ENCODE measurements at regions not wholly inside any gene's neighbourhood (a gene's known extent, or its start where the extent isn't known, plus 50 kb on each side); places are given as distances from the start of the nearest gene placed in this dataset.

GRCh38 chr12:130086797-130087196, 75.5 kb upstream of the FZD10 start:
- peaks cover 0 to 6% (median 4%) of the 10 kb centered on the region in 4 experiments; a peak in 4 of 7 replicates for H3K27me3 ChIP-seq (replicated peaks in 1 of 4; ENCODE audit: control insufficient read depth in 3 of 4, extremely low read depth in 1 of 4, insufficient read depth in 3 of 4, low read length in 3 of 4)
- H3K23ac ChIP-seq (ENCODE audit: insufficient read length), result no peak overlapping the region
- H4K8ac ChIP-seq (ENCODE audit: extremely low read depth, insufficient read depth, low read length), result no peak overlapping the region
- H3K14ac ChIP-seq (ENCODE audit: insufficient read length), result no peak overlapping the region
- H3K4me1 ChIP-seq (replicated peaks in 1 of 4; ENCODE audit: control insufficient read depth in 3 of 4, insufficient read depth in 4 of 4, low read length in 3 of 4), result peaks cover 3 to 14% (median 4%) of the 10 kb centered on the region in 4 experiments; a peak in 6 of 7 replicates
- no peak overlapping the region for H3K56ac ChIP-seq (replicated peaks; ENCODE audit: insufficient read length, low read depth, low read length)
- no peak overlapping the region for H4K91ac ChIP-seq (replicated peaks; ENCODE audit: insufficient read length, low read length)
- H2BK15ac ChIP-seq (ENCODE audit: low read length), result no peak overlapping the region
- no peak overlapping the region for H3K18ac ChIP-seq (ENCODE audit: extremely low read depth, low read length)
- no peak overlapping the region for H2AFZ ChIP-seq (ENCODE audit: low read length)
- no peak overlapping the region for H3K4me3 ChIP-seq (ENCODE audit: extremely low read depth in 1 of 4, insufficient read depth in 2 of 4, low read depth in 3 of 4, low read length in 4 of 4)
- H3K9ac ChIP-seq (replicated peaks in 1 of 4; ENCODE audit: extremely low read depth in 1 of 4, low read depth in 3 of 4, low read length in 3 of 4), result no peak overlapping the region
- no peaks in the 10 kb centered on the region for H3K79me2 ChIP-seq (ENCODE audit: control insufficient read depth in 1 of 2, insufficient read depth in 2 of 2, low read length in 2 of 2)
- POLR2A ChIA-PET (ENCODE audit: partially characterized antibody), result interaction anchor here (0.7 kb wide), 1 partner anchor 37 kb away, joined by 3 read pairs; no protein-coding TSS in a partner anchor
- no peak overlapping the region for H3K4me2 ChIP-seq (ENCODE audit: insufficient read depth in 1 of 2, low read depth in 2 of 2, low read length in 2 of 2)
- H4K5ac ChIP-seq (ENCODE audit: insufficient read length, low read depth, low read length), result no peak overlapping the region
- CTCF ChIA-PET (ENCODE audit: partially characterized antibody), result interaction anchor here (0.6 to 3.1 kb wide), 14 partner anchors 9 to 250 kb away, joined by 3 to 13 read pairs (median 4); no protein-coding TSS in a partner anchor
- H2BK120ac ChIP-seq (replicated peaks; ENCODE audit: low read depth, low read length), result no peak overlapping the region
- no peak for DNase-seq (ENCODE audit: low read depth in 1 of 2, low spot score in 2 of 2)
- FAIRE-seq, result no peak
- H2AK5ac ChIP-seq (ENCODE audit: low read depth, low read length), result no peak overlapping the region
- no peaks in the 10 kb centered on the region for H3K36me3 ChIP-seq (ENCODE audit: control insufficient read depth in 2 of 4, insufficient read depth in 4 of 4, low read length in 3 of 4)
- peaks cover 0 to 3% of the 10 kb centered on the region in 2 experiments for H4K20me1 ChIP-seq (replicated peaks in 1 of 2; ENCODE audit: control insufficient read depth in 1 of 2, insufficient read depth in 2 of 2, low read length in 2 of 2)
- no peaks in the 10 kb centered on the region for H3K23me2 ChIP-seq (ENCODE audit: low read depth, low read length)
- H3K4ac ChIP-seq (replicated peaks; ENCODE audit: insufficient read length, low read depth, low read length), result no peak overlapping the region
- no peak overlapping the region for H3K27ac ChIP-seq (ENCODE audit: low read depth, low read length)
- H2BK5ac ChIP-seq (ENCODE audit: low read depth, low read length), result no peak overlapping the region
- H2BK20ac ChIP-seq (ENCODE audit: low read length), result no peak overlapping the region
- no peaks in the 10 kb centered on the region; a peak in 1 of 4 replicates for H3K9me3 ChIP-seq (ENCODE audit: insufficient read depth in 2 of 2, low read depth in 1 of 2, low read length in 1 of 2)
- WGBS, 2 experiments (ENCODE audit: extremely low coverage in 1 of 2, insufficient coverage in 1 of 2, insufficient read length in 1 of 2, insufficient replicate concordance in 2 of 2, low coverage in 1 of 2, low lambda C conversion rate in 2 of 2, missing lambda C conversion rate in 1 of 2), result 77% methylated on average over 8 of the region's 8 CpGs; no CpG with 5 or more reads in 1 of the 2 experiments
- H2BK12ac ChIP-seq (ENCODE audit: low read depth, low read length), result no peak overlapping the region
- H3K79me1 ChIP-seq (ENCODE audit: low read depth, low read length), result no peaks in the 10 kb centered on the region; the same call in 1 of the 2 replicates
- TF ChIP-seq GTF2F1 (IDR thresholded peaks at IDR 0.05; ENCODE audit: borderline replicate concordance, low read depth, low read length) (no peak), NRF1 (IDR thresholded peaks at IDR 0.05; ENCODE audit: low read depth, low read length) (no peak), TAF7 (optimal IDR thresholded peaks at IDR 0.05; ENCODE audit: borderline replicate concordance, low read depth, low read length) (no peak), POLR2A (IDR thresholded peaks at IDR 0.05; ENCODE audit: control extremely low read depth in 1 of 2, low read depth in 2 of 2, low read length in 2 of 2) (no peak), KDM4A (IDR thresholded peaks at IDR 0.05; ENCODE audit: low read depth, low read length, severe bottlenecking) (no peak), ATF3 (IDR thresholded peaks at IDR 0.05; ENCODE audit: insufficient read depth, low read depth, low read length) (no peak), SAP30 (IDR thresholded peaks at IDR 0.05; ENCODE audit: insufficient read depth, insufficient replicate concordance, low read length) (no peak), SP1 (IDR thresholded peaks at IDR 0.05; ENCODE audit: low read depth, low read length) (no peak), POLR2AphosphoS5 (IDR thresholded peaks at IDR 0.05; ENCODE audit: low read depth, low read length) (no peak), MAFK (IDR thresholded peaks at IDR 0.05; ENCODE audit: low read depth, low read length) (no peak), YY1 (IDR thresholded peaks at IDR 0.05; ENCODE audit: low read depth, low read length) (no peak)
- TF ChIP-seq, protein P1, sequence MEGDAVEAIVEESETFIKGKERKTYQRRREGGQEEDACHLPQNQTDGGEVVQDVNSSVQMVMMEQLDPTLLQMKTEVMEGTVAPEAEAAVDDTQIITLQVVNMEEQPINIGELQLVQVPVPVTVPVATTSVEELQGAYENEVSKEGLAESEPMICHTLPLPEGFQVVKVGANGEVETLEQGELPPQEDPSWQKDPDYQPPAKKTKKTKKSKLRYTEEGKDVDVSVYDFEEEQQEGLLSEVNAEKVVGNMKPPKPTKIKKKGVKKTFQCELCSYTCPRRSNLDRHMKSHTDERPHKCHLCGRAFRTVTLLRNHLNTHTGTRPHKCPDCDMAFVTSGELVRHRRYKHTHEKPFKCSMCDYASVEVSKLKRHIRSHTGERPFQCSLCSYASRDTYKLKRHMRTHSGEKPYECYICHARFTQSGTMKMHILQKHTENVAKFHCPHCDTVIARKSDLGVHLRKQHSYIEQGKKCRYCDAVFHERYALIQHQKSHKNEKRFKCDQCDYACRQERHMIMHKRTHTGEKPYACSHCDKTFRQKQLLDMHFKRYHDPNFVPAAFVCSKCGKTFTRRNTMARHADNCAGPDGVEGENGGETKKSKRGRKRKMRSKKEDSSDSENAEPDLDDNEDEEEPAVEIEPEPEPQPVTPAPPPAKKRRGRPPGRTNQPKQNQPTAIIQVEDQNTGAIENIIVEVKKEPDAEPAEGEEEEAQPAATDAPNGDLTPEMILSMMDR (IDR thresholded peaks at IDR 0.05; ENCODE audit: control extremely low read depth in 1 of 3, insufficient read depth in 1 of 3, low read depth in 1 of 3, low read length in 3 of 3), result no peak

All from H1 (cell line).